ENCODE measurements at regions not wholly inside any gene's neighbourhood (a gene's known extent, or its start where the extent isn't known, plus 50 kb on each side); places are given as distances from the start of the nearest gene placed in this dataset.

- no peaks in the 10 kb centered on the region for H3K27me3 ChIP-seq
- H3K4me1 ChIP-seq, result no peaks in the 10 kb centered on the region
- no peak for DNase-seq
- no peak overlapping the region for H3K27ac ChIP-seq
- no peak overlapping the region for H3K9ac ChIP-seq (ENCODE audit: low read depth in 2 of 2, low read length in 2 of 2)
- H3K4me3 ChIP-seq, result no peak overlapping the region
- no peaks in the 10 kb centered on the region for H3K36me3 ChIP-seq
- no peaks in the 10 kb centered on the region for H3K9me3 ChIP-seq
- TF ChIP-seq CTCF (IDR thresholded peaks at IDR 0.05), result no peak
- intact Hi-C loops (cut with DNase I), result no loop called here
Measured at GRCh38 chr5:122547669-122548068, 227.2 kb upstream of the SNX2 start.

DNA sequence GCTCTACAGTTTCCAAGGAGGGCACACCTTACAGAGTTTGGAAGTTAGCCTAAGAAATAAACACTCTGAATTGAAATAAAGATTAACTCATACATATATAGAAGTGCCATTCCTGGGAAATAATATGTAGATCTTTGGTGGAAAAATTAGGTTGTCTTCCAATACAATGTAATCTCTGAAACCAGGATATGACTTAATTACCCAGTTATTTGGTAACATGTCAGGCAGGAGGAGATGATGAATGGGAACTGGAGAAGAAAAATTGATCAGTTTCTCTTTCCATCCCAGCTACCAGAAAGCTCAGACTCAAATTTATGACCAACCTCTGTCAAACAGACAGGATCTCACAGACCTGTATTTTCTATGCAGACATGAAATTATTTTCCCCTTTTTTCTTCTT, 215.2 kb upstream of the SNX2 start:
- Histone ChIP-seq H3K27ac (no peak overlapping the region), H3K4me1 (no peaks in the 10 kb centered on the region), H3K9ac (ENCODE audit: low read depth in 2 of 2, low read length in 2 of 2) (no peak overlapping the region), H3K36me3 (no peaks in the 10 kb centered on the region), H3K4me3 (no peak overlapping the region), H3K9me3 (no peaks in the 10 kb centered on the region), H3K27me3 (no peaks in the 10 kb centered on the region)
- intact Hi-C loops (cut with DNase I), result no loop called here
- no peak for DNase-seq
- TF ChIP-seq CTCF (IDR thresholded peaks at IDR 0.05), result no peak

- Histone ChIP-seq H3K36me3 (no peaks in the 10 kb centered on the region), H3K27me3 (no peaks in the 10 kb centered on the region), H3K9me3 (no peaks in the 10 kb centered on the region), H3K4me1 (no peaks in the 10 kb centered on the region), H3K9ac (ENCODE audit: low read depth in 2 of 2, low read length in 2 of 2) (no peak overlapping the region), H3K27ac (no peak overlapping the region), H3K4me3 (no peak overlapping the region)
- intact Hi-C loops (cut with DNase I), result no loop called here
- no peak for TF ChIP-seq CTCF (IDR thresholded peaks at IDR 0.05)
- no peak for DNase-seq
Measured at GRCh38 chr5:122561209-122561608, 213.7 kb upstream of the SNX2 start.

DNA sequence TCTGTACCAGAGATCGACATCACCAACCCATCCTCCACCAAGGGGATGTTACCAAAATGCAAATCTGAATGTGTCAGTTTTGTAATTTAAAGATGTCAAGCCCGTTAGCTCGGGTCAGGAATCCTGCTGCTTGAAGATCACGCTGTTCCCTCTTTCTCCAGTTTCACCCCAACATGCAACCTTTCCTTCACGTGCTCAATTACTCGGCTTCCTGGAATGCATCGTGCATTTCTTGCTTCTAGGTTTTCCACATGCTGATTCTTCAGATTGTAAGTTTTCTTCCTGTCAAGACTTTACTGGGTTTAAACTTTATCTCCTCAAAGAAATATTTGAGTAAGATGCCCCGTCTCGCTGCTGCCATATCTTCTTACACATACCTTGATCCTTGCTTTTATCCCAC, 209.5 kb upstream of the SNX2 start:
- H3K4me3 ChIP-seq, result no peak overlapping the region
- intact Hi-C loops (cut with DNase I), result no loop called here

DNA sequence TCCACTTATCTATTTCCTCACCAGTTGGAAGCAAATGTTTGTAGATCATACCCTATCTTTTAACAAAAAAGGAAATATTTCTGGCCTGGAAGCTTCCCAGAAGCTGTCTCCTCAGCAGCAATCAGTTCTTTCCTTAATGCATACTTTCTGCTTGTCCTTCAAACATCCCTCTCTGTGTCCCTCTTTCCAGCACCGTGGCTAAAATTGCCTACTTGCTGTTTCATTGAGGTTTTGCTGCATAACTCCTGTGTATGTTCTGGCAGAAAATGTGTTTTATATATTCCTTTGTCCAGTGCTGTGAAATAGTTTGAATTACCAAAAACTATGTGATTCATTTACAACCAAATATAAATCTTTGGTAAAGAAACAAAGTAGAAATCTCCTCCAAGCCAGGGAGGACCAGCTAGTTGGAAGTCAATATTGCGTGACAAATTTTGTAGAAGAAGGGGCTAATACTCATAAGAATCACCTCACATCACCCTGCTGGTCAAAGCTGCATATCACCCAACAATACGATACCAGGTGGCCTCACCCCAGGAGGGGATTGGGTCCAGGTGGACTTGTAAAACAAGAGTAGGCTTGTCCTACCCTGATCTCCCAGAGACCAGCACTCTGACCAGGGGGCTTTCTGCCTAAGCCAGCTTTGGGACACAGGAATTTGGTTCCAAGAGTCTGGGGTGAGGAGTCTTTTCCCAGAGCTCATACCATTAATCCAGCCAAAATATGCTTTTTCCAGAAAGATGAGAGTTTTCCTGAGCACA, 198.4 kb upstream of the SNX2 start:
- no peak overlapping the region for H3K9ac ChIP-seq (ENCODE audit: low read depth in 2 of 2, low read length in 2 of 2)
- no peaks in the 10 kb centered on the region for H3K27me3 ChIP-seq
- intact Hi-C loops (cut with DNase I), result no loop called here
- H3K27ac ChIP-seq, result no peak overlapping the region
- H3K4me1 ChIP-seq, result no peaks in the 10 kb centered on the region
- no peak for DNase-seq
- no peak for TF ChIP-seq CTCF (IDR thresholded peaks at IDR 0.05)
- H3K4me3 ChIP-seq, result no peak overlapping the region
- no peaks in the 10 kb centered on the region for H3K9me3 ChIP-seq
- no peaks in the 10 kb centered on the region for H3K36me3 ChIP-seq

More for the DNA sequence above, 209.5 kb upstream of the SNX2 start:
- no peak for DNase-seq
- Histone ChIP-seq H3K27me3 (no peaks in the 10 kb centered on the region), H3K9me3 (no peaks in the 10 kb centered on the region), H3K36me3 (no peaks in the 10 kb centered on the region), H3K27ac (no peak overlapping the region), H3K4me1 (no peaks in the 10 kb centered on the region), H3K9ac (ENCODE audit: low read depth in 2 of 2, low read length in 2 of 2) (no peak overlapping the region)
- no peak for TF ChIP-seq CTCF (IDR thresholded peaks at IDR 0.05)

Measured in colonic mucosa (tissue), 4 donors.